AG09309 (cell line): ENCODE measurements at regions not wholly inside any gene's neighbourhood (a gene's known extent, or its start where the extent isn't known, plus 50 kb on each side); places are given as distances from the start of the nearest gene placed in this dataset.

Experiments used
- DNase-seq: peaks from one replicate; pipeline ENCODE4 v3.0.0-alpha.2; 2010; ENCODE audit warnings: low read depth
- H3K4me3 ChIP-seq: 2 replicates; pipeline ENCODE4 v1.5.1; 2011; ENCODE audit warnings: mild to moderate bottlenecking, low read depth, low read length, moderate library complexity; ENCODE audit not compliant: control insufficient read depth
- CTCF ChIP-seq: IDR thresholded peaks from 2 replicates; pipeline ENCODE4 v1.5.1; 2011; ENCODE audit warnings: mild to moderate bottlenecking, low read depth, low read length, inconsistent platforms; ENCODE audit not compliant: insufficient read depth, control insufficient read depth; ENCODE audit errors: missing control alignments

- no peak for DNase-seq
- no peak for TF ChIP-seq CTCF
- no peak overlapping the region for H3K4me3 ChIP-seq
Measured at GRCh38 chr18:66971960-66972359, 368.1 kb upstream of the CDH19 start.

GRCh38 chr18:66966171-66966570, 362.3 kb upstream of the CDH19 start:
- no peak overlapping the region for H3K4me3 ChIP-seq

GRCh38 chr18:66958309-66958708, 354.4 kb upstream of the CDH19 start:
- no peak for DNase-seq
- H3K4me3 ChIP-seq: no peak overlapping the region
- no peak for TF ChIP-seq CTCF

More at GRCh38 chr18:66966171-66966570, 362.3 kb upstream of the CDH19 start:
- no peak for TF ChIP-seq CTCF
- no peak for DNase-seq

- DNase-seq: no peak
- no peak for TF ChIP-seq CTCF
Measured at GRCh38 chr18:66951750-66952149, 347.9 kb upstream of the CDH19 start.

GRCh38 chr18:66949419-66949818, 345.5 kb upstream of the CDH19 start:
- DNase-seq: no peak
- H3K4me3 ChIP-seq: no peak overlapping the region
- TF ChIP-seq CTCF: no peak

More at GRCh38 chr18:66951750-66952149, 347.9 kb upstream of the CDH19 start:
- H3K4me3 ChIP-seq: no peak overlapping the region

GRCh38 chr18:66937546-66937945, 333.7 kb upstream of the CDH19 start:
- no peak overlapping the region for H3K4me3 ChIP-seq
- no peak for DNase-seq
- TF ChIP-seq CTCF: no peak

- DNase-seq: no peak
- no peak for TF ChIP-seq CTCF
- no peak overlapping the region for H3K4me3 ChIP-seq
Measured at GRCh38 chr18:66931010-66931409, 327.1 kb upstream of the CDH19 start.
